Activated naive CD4-positive, alpha-beta T cell treated with anti-CD3 and anti-CD28 coated beads, Interleukin-2, amount 50 U/mL, for 16 hours (primary cell): ENCODE measurements at regions not wholly inside any gene's neighbourhood (a gene's known extent, or its start where the extent isn't known, plus 50 kb on each side); places are given as distances from the start of the nearest gene placed in this dataset.
"Not testable (repeated sequence)": the region's sequence is repeated elsewhere in the genome, so short reads cannot be mapped to it uniquely, and the experiment has no call there.

Source experiments
- DNase-seq: peaks from one replicate; pipeline ENCODE4 v3.0.0-alpha.2; 2020

- not testable (repeated sequence) for DNase-seq
Observed at GRCh38 chr7:119300341-119300740, 972.6 kb upstream of the KCND2 start.

- no peak for DNase-seq
Observed at GRCh38 chr7:119320316-119320715, 952.7 kb upstream of the KCND2 start.

GRCh38 chr7:119329715-119330114 lies 943.3 kb upstream of the KCND2 start:
- no peak for DNase-seq

DNA sequence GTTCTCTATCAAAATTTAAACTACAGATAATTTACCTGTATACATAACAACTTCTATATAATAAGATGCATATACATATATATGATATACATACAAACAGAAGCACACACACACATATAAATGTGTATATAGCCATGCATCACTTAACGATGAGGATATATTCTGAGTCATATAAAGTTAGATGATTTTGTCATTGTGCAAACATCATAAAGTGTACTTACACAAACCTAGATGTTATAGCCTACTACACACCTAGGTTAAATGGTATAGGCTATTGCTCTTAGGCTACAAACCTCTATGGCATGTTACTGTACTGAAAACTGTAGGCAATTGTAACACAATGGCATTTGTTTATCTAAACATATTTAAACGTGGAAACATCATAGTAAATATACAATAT lies 937.6 kb upstream of the KCND2 start:
- DNase-seq, result no peak

DNA sequence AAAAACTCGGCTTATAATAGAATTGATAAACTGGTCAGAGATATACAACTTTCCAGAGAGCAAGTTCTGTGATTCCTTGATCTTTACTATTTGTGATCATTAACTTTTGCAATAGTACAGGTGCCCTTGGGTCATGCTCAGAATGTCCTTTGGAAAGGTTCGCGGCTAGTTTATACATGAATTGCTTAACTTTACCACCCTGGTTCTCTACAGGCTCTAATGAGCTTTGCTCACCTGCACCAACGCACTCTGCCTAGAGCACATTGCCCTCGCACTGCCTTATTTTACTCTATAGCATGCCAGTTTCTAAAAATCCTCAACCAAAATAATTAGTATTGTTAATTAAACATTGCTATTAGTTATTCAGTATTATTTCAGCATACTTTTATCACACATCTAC lies 931.2 kb upstream of the KCND2 start:
- no peak for DNase-seq

GRCh38 chr7:119343289-119343688 lies 929.7 kb upstream of the KCND2 start:
- DNase-seq, result no peak

DNA sequence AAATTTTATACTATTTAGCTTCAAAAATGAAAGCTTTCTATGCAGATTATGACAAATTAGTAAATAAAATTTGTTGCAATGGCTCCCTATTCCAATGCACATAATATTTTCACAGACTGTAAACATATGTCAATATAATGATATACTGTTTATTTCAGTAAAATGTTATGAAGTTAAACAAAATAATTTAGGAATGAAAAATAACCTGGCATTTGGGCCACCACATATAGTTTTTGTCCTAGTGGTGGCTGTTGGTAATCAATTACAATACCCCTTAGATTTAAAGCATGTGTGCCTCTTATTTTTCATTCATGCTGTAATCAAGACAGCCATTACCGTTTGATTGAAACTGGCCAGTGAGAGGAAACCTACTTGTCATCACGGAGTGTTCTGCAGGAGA lies 928.5 kb upstream of the KCND2 start:
- no peak for DNase-seq

- no peak for DNase-seq
Observed at GRCh38 chr7:119348491-119348890, 924.5 kb upstream of the KCND2 start.

- DNase-seq, result no peak
Observed at GRCh38 chr7:119350334-119350733, 922.6 kb upstream of the KCND2 start.

DNA sequence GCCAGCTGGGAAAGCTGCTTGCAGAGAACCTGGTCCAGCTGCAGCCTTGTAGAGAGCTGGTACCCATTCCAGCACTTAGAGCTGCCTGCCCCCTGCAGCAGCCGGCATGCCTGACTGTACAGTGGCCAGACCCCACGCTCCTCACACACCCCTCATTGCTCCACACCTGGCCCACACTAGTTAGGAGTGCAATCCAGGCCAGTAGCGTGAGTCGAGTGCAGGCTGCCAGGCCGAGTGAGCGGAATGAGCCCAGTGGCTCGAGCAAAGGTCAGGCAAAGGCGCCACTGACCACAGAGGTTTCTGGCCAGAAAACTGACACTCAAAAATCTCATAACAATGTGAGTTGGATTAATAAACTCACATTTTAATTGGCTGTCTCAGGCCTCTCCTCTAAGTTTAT lies 921.7 kb upstream of the KCND2 start:
- DNase-seq, result no peak

- no peak for DNase-seq
Observed at GRCh38 chr7:119374436-119374835, 898.5 kb upstream of the KCND2 start.

DNA sequence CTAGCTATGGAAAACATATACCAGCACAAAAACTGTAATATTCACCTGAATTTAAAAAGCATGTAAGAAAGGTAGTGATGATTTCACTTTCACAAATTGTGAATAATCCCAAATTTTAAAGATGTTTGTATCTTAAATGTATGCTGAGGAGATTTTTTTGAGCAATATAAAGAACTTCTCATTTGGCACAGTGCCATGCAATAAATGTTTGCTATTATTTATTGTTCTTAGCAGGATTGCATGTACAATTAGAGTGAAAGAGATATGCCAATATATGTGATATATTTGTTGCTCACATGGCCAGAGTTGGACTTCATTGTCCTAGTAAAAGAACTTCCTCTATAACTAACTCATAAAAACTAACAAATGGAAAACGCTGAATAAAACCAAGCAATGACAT lies 895.1 kb upstream of the KCND2 start:
- DNase-seq, result no peak

DNA sequence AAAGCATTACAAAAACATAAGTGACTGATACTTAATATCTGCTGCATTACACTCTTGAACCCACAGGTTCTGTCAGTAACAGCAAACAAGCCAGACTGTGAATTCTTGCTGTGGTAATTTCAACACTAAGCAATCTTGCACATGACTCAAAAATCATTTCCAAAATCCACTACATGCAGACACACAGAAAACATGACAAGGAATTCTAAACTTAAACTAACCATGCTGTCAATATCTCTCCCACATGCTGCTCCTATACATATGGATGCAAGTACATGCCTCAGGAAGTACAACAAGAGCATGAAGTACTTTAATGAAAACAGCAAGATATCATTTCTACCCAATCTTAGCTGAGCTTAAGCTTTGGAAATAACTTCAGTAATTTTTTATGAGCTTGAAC lies 890.2 kb upstream of the KCND2 start:
- DNase-seq, result no peak

DNA sequence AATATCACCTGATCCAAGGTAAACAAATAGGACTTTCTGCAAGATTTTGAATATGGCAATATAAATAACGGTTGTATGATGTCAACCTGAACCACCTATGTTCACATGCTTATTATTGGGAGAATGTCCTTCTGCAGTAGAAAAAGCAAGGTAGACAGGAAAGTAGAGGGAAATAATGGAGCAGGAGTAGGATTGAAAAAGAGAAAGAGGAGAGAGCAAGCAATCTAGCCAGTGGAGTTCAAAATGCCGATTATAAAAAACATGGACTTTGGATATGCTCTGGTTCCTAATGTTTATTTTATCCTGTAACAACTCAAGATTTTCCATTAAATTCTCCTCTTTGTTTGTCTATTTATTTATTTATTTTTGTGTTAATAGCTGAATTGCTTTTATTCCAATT lies 878.0 kb upstream of the KCND2 start:
- no peak for DNase-seq

GRCh38 chr7:119397156-119397555 lies 875.8 kb upstream of the KCND2 start:
- no peak for DNase-seq

DNA sequence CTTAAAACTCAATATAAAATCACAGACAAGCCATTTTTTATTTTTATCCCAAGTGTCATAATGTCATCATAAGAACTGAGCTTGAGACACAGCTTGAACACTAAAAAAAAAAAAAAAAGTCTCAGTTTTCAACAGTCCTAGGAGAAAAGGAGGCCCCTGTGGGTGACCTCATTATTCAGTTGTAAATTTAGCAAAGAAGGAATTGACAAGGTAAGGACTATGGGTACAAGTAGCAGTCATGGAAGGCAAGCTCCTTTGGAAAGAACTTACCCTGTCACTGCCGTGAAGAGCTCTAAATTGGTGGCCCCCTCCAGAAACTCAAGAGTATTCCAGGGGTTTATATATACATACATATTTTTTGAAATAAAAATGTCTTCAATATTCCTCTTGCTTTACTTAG lies 864.4 kb upstream of the KCND2 start:
- no peak for DNase-seq

DNA sequence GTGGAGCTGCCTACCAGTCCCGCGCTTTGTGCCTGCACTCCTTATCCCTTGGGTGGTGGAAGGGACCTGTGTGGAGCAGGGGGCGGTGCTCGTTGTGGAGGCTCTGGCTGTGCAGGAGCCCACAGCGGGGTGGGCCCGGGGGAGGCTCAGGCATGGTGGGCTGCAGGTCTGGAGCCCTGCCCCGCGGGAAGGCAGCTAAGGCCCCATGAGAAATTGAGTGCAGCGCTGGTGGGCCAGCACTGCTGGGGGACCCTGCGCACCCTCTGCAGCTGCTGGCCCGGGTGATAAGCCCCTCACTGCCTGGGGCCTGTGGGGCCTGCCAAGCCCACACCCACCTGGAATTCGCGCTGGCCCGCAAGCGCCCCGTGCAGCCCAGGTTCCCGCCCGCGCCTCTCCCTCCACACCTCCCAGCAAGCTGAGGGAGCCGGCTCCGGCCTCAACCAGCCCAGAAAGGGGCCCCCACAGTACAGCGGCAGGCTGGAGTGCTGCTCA lies 859.6 kb upstream of the KCND2 start:
- no peak for DNase-seq

GRCh38 chr7:119415682-119416081 lies 857.3 kb upstream of the KCND2 start:
- no peak for DNase-seq

GRCh38 chr7:119421657-119422056 lies 851.3 kb upstream of the KCND2 start:
- no peak for DNase-seq

- no peak for DNase-seq
Observed at GRCh38 chr7:119436882-119437281, 836.1 kb upstream of the KCND2 start.

- DNase-seq, result no peak
Observed at GRCh38 chr7:119438315-119438714, 834.7 kb upstream of the KCND2 start.

GRCh38 chr7:119439192-119439591 lies 833.8 kb upstream of the KCND2 start:
- DNase-seq, result no peak

DNA sequence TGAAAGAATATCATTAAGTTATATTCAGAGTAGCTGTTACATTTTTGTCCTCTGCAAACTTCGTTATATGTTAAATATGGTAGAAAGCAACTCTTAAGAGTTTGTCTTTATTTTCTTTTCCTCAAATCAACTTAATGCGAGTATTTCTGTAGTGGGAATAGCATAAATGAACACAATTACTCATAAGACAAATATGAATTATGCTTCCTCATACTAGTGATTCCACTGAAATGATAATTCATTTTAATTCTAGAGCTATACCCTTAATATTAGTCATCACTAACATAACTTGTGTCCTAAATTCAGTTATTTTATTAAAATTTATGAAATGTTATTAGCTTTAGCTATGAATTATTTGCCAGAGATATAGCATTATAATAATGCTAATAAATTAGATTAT lies 820.6 kb upstream of the KCND2 start:
- no peak for DNase-seq

- DNase-seq, result no peak
Observed at GRCh38 chr7:119465798-119466305, 807.1 kb upstream of the KCND2 start.

- DNase-seq, result no peak
Observed at GRCh38 chr7:119472408-119473038, 800.5 kb upstream of the KCND2 start.
